Left lobe of liver (tissue), 2 donors: ENCODE measurements at regions not wholly inside any gene's neighbourhood (a gene's known extent, or its start where the extent isn't known, plus 50 kb on each side); places are given as distances from the start of the nearest gene placed in this dataset.

Experiments used
- ATAC-seq: fragments of 200-7000 bp; cut with Tn5 transposase; one replicate; pipeline ENCODE4 v1.9.1; 2020; ENCODE audit warnings: mild to moderate bottlenecking, moderate library complexity
- DNase-seq: peaks from one replicate; pipeline ENCODE4 v3.0.0-alpha.2; 2020; ENCODE audit warnings: low spot score
- donor health status: DM: no; HTN: no; CAD: no; lungs with moderate emphysema.
- donor health status: DM: no; HTN: yes; CAD: no.

DNA sequence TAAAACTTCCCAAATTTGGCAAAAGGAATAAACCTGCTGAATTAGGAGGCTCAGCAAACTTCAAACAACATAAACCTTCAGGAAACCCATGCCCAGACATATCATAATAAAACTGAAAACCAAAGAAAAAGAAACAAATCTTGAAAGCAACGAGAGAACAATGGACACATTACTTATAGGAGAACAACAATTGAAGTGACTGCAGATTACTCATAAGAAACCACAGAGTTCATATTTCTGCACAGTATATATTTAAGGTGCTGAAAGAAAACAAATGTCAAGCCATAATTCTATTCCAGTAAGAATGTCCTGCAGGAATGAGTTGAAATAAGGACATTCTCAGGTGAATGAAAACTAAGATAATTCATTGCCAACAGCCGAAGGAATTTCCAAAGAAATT is 80.8 kb upstream of the PROK2 start:
- ATAC-seq (no peak), DNase-seq (no peak)

DNA sequence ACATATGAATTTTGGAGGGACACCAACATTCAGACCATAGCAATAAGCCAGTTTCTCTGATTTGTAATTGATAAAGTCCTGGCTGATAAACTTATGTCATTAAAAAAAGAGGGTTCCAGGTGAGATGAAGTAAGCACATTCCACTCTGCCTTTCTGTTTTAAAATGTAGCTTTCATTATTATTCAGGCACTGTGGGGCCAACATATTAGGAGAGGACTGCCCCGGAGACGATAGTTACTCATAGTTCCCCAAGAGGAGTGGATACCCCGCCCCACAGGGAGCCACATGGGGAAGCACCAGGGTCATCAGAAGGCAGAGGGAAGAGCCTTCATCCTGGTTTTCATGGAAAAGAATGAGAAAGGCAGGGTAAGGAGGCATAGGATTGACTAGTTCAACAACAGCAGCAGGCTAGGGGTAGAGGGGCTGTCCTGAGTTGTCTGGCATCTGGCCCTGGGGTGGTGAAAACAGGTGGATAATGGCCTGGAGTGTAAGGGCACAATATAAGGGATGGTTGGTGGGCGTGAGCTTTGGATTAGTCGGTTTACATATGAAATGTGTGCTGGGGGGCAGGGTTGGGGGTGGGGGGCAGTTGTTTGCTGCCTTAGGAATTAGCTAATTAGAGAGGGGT is 78.7 kb upstream of the PROK2 start:
- DNase-seq = no peak
- ATAC-seq = no peak

DNA sequence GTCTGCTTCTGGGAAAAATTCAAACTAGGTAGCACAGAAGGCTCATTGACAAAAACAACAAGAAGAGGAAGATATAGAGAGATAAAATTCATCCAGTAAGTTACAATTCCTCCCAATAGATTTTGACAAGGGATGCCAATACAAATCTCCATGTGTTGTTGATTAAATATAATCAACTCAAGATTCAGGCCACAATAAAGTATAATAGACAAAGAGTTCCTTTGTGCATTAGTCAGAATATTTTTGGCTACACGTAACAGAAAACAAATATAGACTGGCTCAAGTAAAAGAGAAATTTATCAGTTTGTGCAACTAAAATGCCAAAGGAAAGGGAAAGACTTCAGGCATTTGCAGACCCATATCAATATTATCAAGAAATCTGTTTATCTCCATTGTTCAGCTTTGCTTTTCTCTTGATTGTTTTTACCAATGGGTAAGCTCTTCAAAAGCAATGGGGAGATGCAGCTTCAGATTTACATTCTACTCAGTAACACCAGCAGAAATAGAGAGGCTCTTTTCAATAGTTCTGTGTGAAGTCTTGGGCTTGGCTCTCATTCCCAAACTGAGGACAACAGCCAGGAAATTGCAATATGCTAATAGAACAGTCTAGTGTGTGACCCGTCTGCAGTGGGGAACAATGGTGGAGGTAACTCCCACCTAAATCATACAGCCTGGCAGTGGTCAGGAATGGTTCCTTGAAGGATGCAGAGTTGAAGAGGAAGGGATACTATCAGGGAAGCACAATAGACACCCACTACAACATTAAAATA is 77.6 kb upstream of the PROK2 start:
- DNase-seq = no peak
- no peak for ATAC-seq

DNA sequence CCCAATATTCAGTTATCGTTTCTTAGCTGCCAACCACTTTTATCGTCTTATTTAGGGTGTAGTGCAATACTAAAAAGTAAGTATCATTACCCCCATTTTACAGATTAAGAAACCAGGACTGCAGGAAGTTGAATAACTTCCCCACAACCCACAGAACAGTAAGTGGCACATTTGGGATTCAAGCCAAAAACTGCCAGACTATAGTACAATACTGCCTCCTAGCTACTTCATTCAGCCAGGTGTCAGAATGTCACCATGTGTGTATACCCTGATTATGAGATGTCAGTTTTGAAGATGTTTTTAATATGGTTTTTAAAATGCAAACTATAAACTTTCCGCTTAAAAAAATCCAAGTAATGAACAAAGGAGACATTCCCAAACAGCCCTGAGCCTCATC is 74.2 kb upstream of the PROK2 start:
- DNase-seq = no peak
- peak; percentile 82 for ATAC-seq

DNA sequence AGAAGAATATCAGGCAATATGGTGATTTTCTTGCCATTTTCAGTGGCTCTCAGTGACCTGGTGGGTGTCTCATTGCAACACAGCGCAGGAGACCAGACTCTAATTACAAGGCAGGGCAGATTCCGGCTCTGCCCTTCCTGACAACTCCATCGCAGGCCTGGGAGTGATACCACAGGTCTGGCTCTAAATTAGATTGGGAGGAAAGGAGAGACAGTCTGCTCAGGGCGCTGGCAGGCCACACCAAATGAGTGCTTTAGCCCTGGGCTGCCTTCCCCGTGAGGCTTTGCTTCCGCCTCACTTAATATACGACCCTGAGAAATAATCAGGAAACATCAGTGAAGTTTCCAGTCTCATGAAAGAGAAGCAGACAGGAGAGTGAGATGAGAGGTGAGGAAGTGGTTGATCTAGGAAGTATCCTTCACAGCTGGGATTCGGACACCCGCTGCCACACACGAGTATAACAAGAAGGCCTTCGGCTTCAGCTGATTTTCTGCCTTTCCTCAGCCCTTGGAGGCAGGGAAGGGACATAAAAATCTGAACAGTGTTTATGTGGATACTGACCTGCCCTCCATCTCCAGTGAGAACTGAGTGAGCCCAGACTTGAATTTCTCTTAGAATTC is 73.7 kb upstream of the PROK2 start:
- no peak for DNase-seq
- ATAC-seq = no peak

DNA sequence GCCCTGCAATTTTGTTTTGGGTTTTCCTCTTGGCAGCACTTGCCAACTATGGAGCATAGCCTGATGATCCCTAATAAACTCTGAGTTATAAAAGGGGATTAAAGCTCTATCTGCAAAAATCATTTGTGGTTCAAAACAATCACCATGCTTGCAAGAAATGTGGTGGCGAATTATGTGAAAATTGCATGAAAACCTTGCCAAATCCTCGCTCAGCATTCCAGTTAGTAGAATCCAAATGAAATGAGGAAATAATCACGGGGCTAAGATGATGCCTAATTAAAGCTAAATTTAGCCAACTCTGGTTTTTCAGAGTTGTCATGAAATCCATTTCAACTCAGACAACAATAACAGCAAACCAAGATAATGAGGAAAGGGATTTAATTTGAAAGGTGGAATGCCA is 73.0 kb upstream of the PROK2 start:
- ATAC-seq = no peak
- no peak for DNase-seq

DNA sequence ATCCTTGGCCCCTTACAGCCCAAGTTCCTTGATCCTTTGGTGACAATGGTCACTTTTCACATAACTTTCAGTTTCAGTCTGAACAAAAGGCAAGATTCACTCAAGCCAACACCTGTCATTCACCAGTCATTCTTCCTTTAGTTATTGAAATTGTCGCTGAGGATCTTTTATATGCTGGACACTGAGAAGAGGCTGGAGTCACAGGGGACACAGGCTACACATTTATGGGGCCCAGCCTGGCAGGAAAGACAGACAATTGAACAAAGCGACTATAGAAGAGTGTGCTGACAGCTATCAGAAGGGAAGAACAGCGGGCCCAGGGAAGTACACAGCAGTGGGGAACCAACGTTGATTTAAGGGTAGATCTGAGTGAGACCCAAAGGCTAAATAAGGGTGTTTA is 69.8 kb upstream of the PROK2 start:
- DNase-seq (no peak), ATAC-seq (no peak)

DNA sequence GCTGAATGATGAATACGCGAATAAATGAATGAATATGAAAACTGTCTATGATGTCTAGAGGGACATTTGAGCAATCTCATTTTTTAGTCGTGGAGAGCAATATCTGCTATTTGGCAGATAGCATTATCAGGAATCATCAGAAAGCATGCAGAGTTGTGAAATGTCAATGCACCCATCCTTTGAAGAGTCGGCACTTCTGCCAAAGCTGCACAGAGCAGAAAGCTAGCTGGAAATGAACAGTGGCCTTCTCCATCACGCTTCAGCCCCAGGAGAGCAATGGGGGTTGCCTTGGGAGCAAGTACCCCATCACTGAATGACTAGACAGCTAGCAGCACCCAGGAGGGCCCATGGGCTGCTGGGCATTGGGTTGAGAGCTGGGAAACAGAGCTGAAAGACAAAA is 69.1 kb upstream of the PROK2 start:
- peak; percentile 44 for ATAC-seq
- DNase-seq = no peak

DNA sequence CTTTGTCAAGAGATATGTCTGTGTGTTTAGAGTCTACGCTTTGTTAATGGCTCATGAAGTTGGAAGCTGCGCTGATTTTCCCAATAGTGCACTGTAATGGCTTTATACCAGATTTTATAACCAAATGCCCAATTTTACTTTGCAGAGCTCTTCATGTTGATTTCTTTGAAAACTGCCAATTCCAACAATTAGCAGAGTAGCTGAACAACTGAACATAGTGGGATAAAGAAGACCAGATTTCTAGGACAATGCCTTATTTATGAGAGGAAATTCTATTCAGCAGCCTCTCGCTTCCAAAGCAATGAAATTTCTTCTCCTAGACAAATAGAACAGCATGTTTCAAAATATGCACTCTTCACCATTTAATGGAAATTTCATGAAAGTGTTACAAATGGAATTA is 66.9 kb upstream of the PROK2 start:
- no peak for DNase-seq
- no peak for ATAC-seq

DNA sequence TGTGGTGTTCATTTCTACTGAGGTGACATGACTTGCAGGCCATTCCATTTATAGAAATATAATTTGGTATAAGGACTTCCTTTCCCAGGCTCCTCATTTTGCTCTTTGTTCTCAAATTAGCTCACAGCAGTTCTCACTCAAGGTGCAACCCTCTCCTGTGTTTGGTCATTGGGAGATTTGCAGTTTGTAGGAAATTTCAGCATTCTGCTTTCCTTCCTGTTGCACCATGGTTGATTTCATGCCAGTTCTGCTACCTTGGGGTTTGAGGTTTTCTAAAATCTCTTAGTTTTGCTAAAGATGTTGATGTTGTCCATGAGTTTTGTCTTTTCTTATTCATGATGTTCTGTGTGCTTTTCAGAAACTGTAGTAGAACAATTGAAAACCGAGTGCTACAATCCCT is 65.7 kb upstream of the PROK2 start:
- ATAC-seq = no peak
- no peak for DNase-seq

DNA sequence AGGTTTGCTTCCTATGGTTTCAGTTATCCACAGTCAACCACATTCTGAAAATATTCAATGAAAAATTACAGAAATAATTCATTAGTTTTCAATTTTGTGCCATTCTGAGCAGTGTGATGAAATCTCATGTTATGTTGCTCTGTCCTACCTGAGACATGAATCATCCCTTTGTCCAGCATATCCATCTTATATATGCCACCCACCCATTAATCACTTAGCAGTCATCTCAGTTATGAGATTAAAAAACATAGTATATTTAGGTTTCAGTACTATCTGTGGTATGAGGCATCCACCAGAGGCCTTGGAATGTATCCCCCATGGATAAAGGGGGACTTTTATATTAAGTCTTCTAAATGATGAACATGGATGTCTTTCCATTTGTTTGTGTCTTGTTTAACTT is 64.7 kb upstream of the PROK2 start:
- ATAC-seq = no peak

DNA sequence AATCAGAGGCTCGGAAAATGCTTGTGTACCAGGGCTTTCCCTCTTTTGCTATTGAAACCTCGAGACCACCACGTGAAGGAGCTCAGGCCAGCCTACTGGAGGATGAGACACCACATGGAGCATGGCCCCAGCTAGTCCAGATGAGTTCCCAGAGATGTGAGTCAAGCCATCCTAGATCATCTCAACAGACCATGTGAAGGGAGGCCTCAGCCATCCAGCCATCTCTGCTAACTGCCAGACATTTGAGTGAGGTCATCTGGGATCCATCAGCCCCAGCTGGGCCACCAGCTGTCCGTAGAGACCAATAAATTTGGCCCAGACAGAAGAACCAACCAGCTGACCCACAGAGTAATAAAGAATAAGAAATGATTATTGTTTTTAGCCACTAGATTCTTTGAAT is 62.8 kb upstream of the PROK2 start:
- ATAC-seq (no peak), DNase-seq (no peak)

More for the DNA sequence above, 64.7 kb upstream of the PROK2 start:
- DNase-seq = no peak

DNA sequence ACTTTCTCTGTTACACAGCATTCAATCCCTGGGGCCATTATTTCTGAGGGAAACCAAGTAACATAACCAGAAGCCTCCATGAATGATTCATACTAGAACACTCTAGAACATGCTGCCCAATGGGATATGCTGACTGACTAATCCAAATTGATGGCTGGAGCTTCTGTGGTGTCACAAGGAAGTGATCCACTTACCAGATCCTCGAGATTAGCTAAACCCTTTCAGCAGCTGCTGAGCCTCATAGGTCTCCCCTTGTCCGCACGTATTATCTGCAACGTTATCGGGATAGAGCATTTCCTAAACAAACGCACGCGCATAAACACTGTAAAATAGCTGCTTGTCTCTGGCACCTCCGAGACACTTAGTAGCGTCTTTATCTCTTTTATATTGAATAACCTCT is 61.2 kb upstream of the PROK2 start:
- DNase-seq (no peak), ATAC-seq (no peak)

DNA sequence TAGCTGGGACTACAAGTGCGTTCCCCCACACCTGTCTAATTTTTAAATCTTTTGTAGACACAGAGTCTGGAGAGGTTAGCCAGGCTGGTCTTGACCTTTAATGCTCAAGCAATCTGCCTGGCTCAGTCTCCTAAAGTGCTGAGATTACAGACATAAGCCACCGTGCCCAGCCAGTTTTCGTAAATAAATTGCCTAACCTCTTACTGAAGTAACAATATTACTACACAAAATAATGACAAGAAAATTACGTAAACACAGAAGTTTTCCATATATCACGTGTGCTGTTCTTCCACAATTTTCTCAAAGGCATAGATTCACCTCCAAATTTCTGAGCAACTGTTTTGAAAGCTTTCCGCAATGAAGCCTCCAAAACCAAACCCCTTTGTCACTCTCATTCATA is 58.1 kb upstream of the PROK2 start:
- ATAC-seq (no peak), DNase-seq (no peak)

DNA sequence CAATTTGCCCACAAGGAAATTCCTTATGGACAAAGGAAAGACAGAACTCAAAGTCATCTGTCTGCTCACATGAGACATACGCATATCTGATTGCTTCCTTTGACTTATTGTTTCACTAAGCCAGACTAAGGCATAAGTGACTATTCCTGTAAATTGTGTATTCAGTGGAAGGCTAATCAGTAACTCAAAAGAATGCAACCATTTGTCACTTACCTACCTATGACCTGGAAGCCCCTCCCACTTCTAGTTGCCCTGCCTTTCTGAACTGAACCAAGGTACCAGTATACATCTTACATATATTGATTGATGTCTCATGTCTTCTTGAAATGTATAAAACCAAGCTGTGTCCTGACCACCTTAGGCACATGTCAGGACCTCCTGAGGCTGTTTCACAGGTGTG is 53.5 kb upstream of the PROK2 start:
- DNase-seq = no peak
- no peak for ATAC-seq
